ENCODE measurements at regions not wholly inside any gene's neighbourhood (a gene's known extent, or its start where the extent isn't known, plus 50 kb on each side); places are given as distances from the start of the nearest gene placed in this dataset.

DNA sequence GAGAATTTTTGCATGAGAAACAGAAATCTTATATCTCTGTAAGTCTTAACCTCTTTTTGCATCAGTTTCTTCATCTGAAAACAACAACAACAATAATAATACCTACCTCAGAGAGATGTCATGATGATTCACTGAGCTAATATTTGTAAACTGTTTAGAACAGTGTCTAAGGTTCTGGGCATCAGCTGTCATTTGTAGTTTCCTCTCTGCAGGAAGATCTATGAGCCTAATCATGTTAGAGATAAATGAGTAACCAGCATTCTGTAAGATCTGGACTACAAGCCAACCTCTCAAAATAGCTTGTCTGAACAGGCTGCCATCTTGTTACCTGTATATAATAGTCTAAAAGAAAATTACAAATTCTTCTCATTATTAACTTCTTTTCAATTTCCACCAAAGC, 383.0 kb upstream of the RORA start:
- no peak overlapping the region for H3K27ac ChIP-seq (ENCODE audit: control insufficient read depth, insufficient read depth)
- SMC1A ChIA-PET (ENCODE audit: uncharacterized antibody, unreplicated experiment), result no interaction called here
- no peaks in the 10 kb centered on the region; the same call in 1 of the 3 replicates for H3K9me3 ChIP-seq (replicated peaks; ENCODE audit: control insufficient read depth, insufficient read depth, low read length)
- ATAC-seq, result no peak
- no peaks in the 10 kb centered on the region for H3K4me1 ChIP-seq (ENCODE audit: control insufficient read depth, insufficient read depth, low read length)
- no peak for FAIRE-seq
- H4K20me1 ChIP-seq (ENCODE audit: control insufficient read depth, insufficient read depth), result no peaks in the 10 kb centered on the region
- H3K9ac ChIP-seq (ENCODE audit: control insufficient read depth, insufficient read depth, low read length), result no peak overlapping the region
- no peak overlapping the region for H3K4me2 ChIP-seq (ENCODE audit: control insufficient read depth, insufficient read depth)
- H3K27me3 ChIP-seq (replicated peaks in 1 of 2; ENCODE audit: control insufficient read depth in 2 of 2, insufficient read depth in 2 of 2, low read length in 1 of 2), result no peaks in the 10 kb centered on the region
- DNase-seq (ENCODE audit: low read depth, low spot score), result no peak
- no peak overlapping the region for H3K4me3 ChIP-seq
- intact Hi-C loops (cut with micrococcal nuclease; ENCODE audit: unreplicated experiment) (no loop called here), in situ Hi-C loops (cut with MboI) (no loop called here)
- H3K79me2 ChIP-seq (ENCODE audit: control insufficient read depth, insufficient read depth, low read length), result no peaks in the 10 kb centered on the region
- H2AFZ ChIP-seq (ENCODE audit: control insufficient read depth, low read depth, low read length), result no peak overlapping the region
- RAD21 ChIA-PET (ENCODE audit: unreplicated experiment), result no interaction called here
- POLR2A ChIA-PET, result no interaction called here
- BruUV-seq (replicated peaks), result no TSS peak
- no peaks in the 10 kb centered on the region for H3K36me3 ChIP-seq (ENCODE audit: control insufficient read depth in 2 of 2, insufficient read depth in 2 of 2, low read length in 1 of 2)
- CTCF ChIA-PET, result interaction anchor here (1.2 kb wide), 1 partner anchor 222 kb away, joined by 3 read pairs; no protein-coding TSS in a partner anchor
- no peak for TF ChIP-seq HCFC1 (IDR thresholded peaks at IDR 0.05; ENCODE audit: low read length)
- TF ChIP-seq JUND (IDR thresholded peaks at IDR 0.05; ENCODE audit: low read depth, low read length), result no peak
- no peak for TF ChIP-seq NFIC (IDR thresholded peaks at IDR 0.05; ENCODE audit: low read depth, low read length)
- no peak for TF ChIP-seq MTA2 (IDR thresholded peaks at IDR 0.05; ENCODE audit: low read depth)
- no peak for TF ChIP-seq CEBPB (IDR thresholded peaks at IDR 0.05; ENCODE audit: borderline replicate concordance in 1 of 2, low read depth in 2 of 2, low read length in 2 of 2)
- no peak for TF ChIP-seq RCOR1 (conservative IDR thresholded peaks at IDR 0.05; ENCODE audit: low read depth, low read length)
- TF ChIP-seq MYB (IDR thresholded peaks at IDR 0.05; ENCODE audit: borderline replicate concordance, low read depth, low read length), result no peak
- TF ChIP-seq NFYB (IDR thresholded peaks at IDR 0.05; ENCODE audit: insufficient read depth, low read depth, low read length), result no peak
- TF ChIP-seq FOXK2 (IDR thresholded peaks at IDR 0.05), result no peak
- no peak for TF ChIP-seq FOS (IDR thresholded peaks at IDR 0.05; ENCODE audit: borderline replicate concordance, extremely low read depth, insufficient read length)
- TF ChIP-seq ZNF217 (IDR thresholded peaks at IDR 0.05), result no peak
- TF ChIP-seq, protein P1, sequence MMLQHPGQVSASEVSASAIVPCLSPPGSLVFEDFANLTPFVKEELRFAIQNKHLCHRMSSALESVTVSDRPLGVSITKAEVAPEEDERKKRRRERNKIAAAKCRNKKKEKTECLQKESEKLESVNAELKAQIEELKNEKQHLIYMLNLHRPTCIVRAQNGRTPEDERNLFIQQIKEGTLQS (IDR thresholded peaks at IDR 0.05; ENCODE audit: borderline replicate concordance, extremely low read depth, low read depth, low read length), result no peak
- TF ChIP-seq, protein P2, sequence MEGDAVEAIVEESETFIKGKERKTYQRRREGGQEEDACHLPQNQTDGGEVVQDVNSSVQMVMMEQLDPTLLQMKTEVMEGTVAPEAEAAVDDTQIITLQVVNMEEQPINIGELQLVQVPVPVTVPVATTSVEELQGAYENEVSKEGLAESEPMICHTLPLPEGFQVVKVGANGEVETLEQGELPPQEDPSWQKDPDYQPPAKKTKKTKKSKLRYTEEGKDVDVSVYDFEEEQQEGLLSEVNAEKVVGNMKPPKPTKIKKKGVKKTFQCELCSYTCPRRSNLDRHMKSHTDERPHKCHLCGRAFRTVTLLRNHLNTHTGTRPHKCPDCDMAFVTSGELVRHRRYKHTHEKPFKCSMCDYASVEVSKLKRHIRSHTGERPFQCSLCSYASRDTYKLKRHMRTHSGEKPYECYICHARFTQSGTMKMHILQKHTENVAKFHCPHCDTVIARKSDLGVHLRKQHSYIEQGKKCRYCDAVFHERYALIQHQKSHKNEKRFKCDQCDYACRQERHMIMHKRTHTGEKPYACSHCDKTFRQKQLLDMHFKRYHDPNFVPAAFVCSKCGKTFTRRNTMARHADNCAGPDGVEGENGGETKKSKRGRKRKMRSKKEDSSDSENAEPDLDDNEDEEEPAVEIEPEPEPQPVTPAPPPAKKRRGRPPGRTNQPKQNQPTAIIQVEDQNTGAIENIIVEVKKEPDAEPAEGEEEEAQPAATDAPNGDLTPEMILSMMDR (IDR thresholded peaks at IDR 0.05 in 2 of 3, conservative IDR thresholded peaks at IDR 0.05 in 1 of 3; ENCODE audit: control insufficient read depth in 2 of 3, extremely low read depth in 1 of 3, insufficient read depth in 1 of 3, low read depth in 3 of 3, low read length in 3 of 3), result no peak
- no peak for TF ChIP-seq EZH2 (IDR thresholded peaks at IDR 0.05; ENCODE audit: borderline replicate concordance, control insufficient read depth, low read depth, low read length)
- no peak for TF ChIP-seq RAD21 (IDR thresholded peaks at IDR 0.05; ENCODE audit: insufficient read depth, low read depth, low read length)
